Esophagus squamous epithelium (tissue), 4 donors: ENCODE measurements at regions not wholly inside any gene's neighbourhood (a gene's known extent, or its start where the extent isn't known, plus 50 kb on each side); places are given as distances from the start of the nearest gene placed in this dataset.

Source experiments
- POLR2A ChIP-seq, 4 donors: fragments of 450-650 bp; IDR thresholded peaks; one replicate each; pipeline ENCODE4 v1.6.1; 2017; ENCODE audit warnings: antibody characterized with exemption in 4 of 4, mild to moderate bottlenecking in 4 of 4, moderate library complexity in 3 of 4
- TF ChIP-seq, protein P1 (sequence below), 6 experiments: fragments of 450-650 bp in 4 of 6; fragments of 200-600 bp in 2 of 6; sonication (generic) in 2 of 6; IDR thresholded peaks; one replicate each; pipeline ENCODE4 v1.5.1; 2016 to 2019; ENCODE audit warnings: antibody characterized with exemption in 6 of 6, mild to moderate bottlenecking in 4 of 6, moderate library complexity in 4 of 6

DNA sequence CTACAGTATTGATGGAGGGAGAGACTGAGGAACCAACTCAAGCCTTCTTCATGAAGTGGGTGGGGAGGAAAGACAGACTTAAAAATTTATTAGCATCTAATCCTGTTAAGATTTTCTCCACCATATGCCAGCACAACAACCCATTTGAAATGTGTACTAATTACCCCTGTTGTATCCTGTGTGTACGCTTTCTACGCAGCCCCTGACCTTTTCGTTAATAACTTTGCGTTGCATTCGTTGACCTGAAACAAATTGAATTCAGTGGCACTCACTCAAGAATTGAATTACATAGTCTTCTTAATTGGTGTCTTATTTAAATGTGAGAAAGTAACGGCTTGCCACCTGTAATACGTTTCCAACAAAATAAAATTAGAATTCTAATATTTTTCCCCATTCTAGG, 113.9 kb downstream of the LINC00237 start:
- TF ChIP-seq, protein P1, sequence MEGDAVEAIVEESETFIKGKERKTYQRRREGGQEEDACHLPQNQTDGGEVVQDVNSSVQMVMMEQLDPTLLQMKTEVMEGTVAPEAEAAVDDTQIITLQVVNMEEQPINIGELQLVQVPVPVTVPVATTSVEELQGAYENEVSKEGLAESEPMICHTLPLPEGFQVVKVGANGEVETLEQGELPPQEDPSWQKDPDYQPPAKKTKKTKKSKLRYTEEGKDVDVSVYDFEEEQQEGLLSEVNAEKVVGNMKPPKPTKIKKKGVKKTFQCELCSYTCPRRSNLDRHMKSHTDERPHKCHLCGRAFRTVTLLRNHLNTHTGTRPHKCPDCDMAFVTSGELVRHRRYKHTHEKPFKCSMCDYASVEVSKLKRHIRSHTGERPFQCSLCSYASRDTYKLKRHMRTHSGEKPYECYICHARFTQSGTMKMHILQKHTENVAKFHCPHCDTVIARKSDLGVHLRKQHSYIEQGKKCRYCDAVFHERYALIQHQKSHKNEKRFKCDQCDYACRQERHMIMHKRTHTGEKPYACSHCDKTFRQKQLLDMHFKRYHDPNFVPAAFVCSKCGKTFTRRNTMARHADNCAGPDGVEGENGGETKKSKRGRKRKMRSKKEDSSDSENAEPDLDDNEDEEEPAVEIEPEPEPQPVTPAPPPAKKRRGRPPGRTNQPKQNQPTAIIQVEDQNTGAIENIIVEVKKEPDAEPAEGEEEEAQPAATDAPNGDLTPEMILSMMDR (IDR thresholded peaks at IDR 0.05), result no peak
- TF ChIP-seq POLR2A (IDR thresholded peaks at IDR 0.05), result no peak
